ENCODE measurements at regions not wholly inside any gene's neighbourhood (a gene's known extent, or its start where the extent isn't known, plus 50 kb on each side); places are given as distances from the start of the nearest gene placed in this dataset.

DNA sequence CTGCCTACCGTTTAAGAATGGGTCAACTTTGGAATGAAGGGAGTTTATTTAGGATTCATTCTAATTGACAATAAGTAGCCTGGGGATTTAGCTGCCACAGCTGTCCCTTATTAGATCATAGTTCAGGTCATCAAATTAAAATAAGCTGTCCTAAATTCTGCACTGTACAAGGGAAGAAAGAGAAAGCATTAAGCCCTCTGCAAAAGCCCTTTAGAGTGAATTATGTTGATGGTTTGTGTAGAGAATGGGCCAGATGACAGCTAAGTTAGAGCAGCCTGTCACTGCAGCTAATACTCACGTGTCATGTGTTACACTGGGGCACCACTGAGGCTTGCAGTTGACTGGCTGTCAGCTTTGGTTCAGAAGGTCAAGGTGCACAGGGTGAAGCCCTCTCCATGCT, 737.1 kb upstream of the SLC10A2 start:
- TF ChIP-seq, protein P1, sequence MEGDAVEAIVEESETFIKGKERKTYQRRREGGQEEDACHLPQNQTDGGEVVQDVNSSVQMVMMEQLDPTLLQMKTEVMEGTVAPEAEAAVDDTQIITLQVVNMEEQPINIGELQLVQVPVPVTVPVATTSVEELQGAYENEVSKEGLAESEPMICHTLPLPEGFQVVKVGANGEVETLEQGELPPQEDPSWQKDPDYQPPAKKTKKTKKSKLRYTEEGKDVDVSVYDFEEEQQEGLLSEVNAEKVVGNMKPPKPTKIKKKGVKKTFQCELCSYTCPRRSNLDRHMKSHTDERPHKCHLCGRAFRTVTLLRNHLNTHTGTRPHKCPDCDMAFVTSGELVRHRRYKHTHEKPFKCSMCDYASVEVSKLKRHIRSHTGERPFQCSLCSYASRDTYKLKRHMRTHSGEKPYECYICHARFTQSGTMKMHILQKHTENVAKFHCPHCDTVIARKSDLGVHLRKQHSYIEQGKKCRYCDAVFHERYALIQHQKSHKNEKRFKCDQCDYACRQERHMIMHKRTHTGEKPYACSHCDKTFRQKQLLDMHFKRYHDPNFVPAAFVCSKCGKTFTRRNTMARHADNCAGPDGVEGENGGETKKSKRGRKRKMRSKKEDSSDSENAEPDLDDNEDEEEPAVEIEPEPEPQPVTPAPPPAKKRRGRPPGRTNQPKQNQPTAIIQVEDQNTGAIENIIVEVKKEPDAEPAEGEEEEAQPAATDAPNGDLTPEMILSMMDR (IDR thresholded peaks at IDR 0.05) = no peak
- no peak for TF ChIP-seq POLR2A (IDR thresholded peaks at IDR 0.05)

Data from lower leg skin (tissue), 3 donors.